ENCODE measurements at regions not wholly inside any gene's neighbourhood (a gene's known extent, or its start where the extent isn't known, plus 50 kb on each side); places are given as distances from the start of the nearest gene placed in this dataset.

GRCh38 chr20:50400705-50401586, 109.2 kb upstream of the PTPN1 start:
- no peak overlapping the region for H3K27ac Mint-ChIP-seq
- no peaks in the 10 kb centered on the region for H3K9me3 Mint-ChIP-seq
- peaks cover 4% of the 10 kb centered on the region for H3K4me1 Mint-ChIP-seq (ENCODE audit: low read depth)
- H3K36me3 Mint-ChIP-seq (ENCODE audit: low read depth), result no peaks in the 10 kb centered on the region
- H3K27me3 Mint-ChIP-seq (ENCODE audit: low read depth), result peaks cover 26% of the 10 kb centered on the region
- H3K4me3 Mint-ChIP-seq, result no peak overlapping the region

DNA sequence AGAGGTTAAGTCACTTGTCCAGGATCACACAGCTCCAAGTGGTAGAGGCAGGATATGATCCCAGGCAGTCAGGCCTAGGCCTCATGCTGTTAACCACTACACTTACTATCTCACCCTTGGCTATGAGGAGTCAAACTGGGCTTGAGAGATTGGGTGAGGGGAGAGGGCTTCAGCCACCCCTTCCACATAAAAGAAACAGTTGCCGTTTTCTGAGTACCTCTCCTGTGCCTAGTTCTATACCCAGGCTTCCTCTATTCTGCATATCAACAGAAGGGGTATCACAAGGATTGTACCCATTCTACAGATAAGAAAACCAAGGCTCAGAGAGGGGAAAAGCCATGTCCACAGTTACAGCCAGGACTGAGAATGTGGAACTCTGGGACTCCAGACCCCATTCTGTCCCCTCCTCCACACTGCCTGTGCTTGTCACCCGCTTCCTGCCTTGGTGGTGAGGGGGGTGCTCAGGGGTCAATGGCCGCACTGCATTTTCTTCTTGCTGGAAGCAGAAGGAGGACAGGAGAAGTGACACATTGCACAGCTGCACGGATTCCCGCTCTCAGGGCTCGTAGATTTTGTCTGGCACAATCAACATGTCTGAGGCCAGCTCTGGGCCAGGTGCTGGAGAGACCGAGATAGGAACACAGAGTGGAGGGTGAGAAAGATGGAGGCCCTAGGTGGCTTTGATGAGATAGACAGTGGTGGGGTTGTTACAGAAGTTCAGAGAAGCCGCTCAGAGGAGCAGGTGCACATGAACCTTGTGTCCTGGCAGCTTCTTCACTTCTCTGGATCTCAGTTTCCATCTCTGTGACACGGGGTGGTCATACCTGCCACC, 108.4 kb upstream of the PTPN1 start:
- Mint-ChIP-seq H3K9me3 (no peaks in the 10 kb centered on the region), H3K4me1 (ENCODE audit: low read depth) (peaks cover 4% of the 10 kb centered on the region), H3K27me3 (ENCODE audit: low read depth) (peaks cover 30% of the 10 kb centered on the region), H3K4me3 (no peak overlapping the region), H3K36me3 (ENCODE audit: low read depth) (no peaks in the 10 kb centered on the region), H3K27ac (no peak overlapping the region)

DNA sequence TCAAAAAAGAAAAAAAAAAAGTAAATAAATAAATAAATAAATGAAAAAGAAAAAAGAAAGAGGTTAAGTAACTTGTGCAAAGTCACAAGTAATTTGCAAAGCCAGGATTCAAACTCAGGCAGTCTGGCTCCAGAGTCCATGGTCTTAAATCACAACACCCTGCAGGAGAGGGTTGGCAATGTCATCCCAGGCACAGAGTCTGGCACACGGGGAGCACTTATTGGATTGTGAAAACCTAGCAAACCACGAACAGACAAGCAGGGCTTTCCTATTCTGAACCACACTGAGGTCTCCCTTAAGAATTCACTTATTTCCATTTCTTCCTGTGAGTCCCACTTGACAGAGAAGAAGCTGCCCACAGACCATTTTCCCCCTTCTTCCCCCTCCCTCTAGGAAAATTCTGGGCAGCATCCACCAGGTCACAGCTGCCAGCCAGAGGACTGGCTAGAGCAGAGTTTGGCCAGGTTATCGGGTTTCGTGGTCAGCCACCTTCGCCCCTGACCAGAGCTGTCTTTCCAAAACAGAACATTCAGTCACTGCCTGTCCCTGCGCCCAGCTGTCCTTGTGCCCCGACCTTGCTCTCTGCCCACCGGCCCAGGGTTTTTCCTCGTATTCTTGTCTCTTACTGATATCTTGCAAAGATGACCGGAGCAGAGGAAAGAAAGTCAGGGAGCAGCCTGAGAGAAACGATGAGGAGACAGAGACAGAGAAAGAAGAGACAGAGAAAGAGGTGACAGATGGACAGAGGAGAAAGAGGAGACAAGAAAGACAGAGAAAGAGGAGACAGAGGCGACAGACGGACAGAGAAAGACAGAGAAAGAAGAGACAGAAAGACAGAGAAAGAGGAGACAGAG, 106.4 kb upstream of the PTPN1 start:
- Mint-ChIP-seq H3K27me3 (ENCODE audit: low read depth) (peaks cover 39% of the 10 kb centered on the region), H3K9me3 (no peaks in the 10 kb centered on the region), H3K27ac (no peak overlapping the region), H3K4me1 (ENCODE audit: low read depth) (peaks cover 4% of the 10 kb centered on the region), H3K4me3 (no peak overlapping the region), H3K36me3 (ENCODE audit: low read depth) (no peaks in the 10 kb centered on the region)

- Mint-ChIP-seq H3K27ac (no peak overlapping the region), H3K4me3 (no peak overlapping the region), H3K9me3 (no peaks in the 10 kb centered on the region)
Measured at GRCh38 chr20:50404419-50405234, 105.6 kb upstream of the PTPN1 start.

GRCh38 chr20:50405235-50405914, 104.8 kb upstream of the PTPN1 start:
- Mint-ChIP-seq H3K9me3 (no peaks in the 10 kb centered on the region), H3K36me3 (ENCODE audit: low read depth) (no peaks in the 10 kb centered on the region), H3K4me3 (no peak overlapping the region), H3K27ac (no peak overlapping the region), H3K27me3 (ENCODE audit: low read depth) (peaks cover 42% of the 10 kb centered on the region), H3K4me1 (ENCODE audit: low read depth) (no peaks in the 10 kb centered on the region)

More at GRCh38 chr20:50404419-50405234, 105.6 kb upstream of the PTPN1 start:
- Mint-ChIP-seq H3K27me3 (ENCODE audit: low read depth) (peaks cover 40% of the 10 kb centered on the region), H3K4me1 (ENCODE audit: low read depth) (peaks cover 4% of the 10 kb centered on the region), H3K36me3 (ENCODE audit: low read depth) (no peaks in the 10 kb centered on the region)

- H3K36me3 Mint-ChIP-seq (ENCODE audit: low read depth), result no peaks in the 10 kb centered on the region
- H3K27ac Mint-ChIP-seq, result no peak overlapping the region
- H3K9me3 Mint-ChIP-seq, result no peaks in the 10 kb centered on the region
Measured at GRCh38 chr20:50405915-50406609, 104.1 kb upstream of the PTPN1 start.

GRCh38 chr20:50406610-50407136, 103.5 kb upstream of the PTPN1 start:
- Mint-ChIP-seq H3K36me3 (ENCODE audit: low read depth) (no peaks in the 10 kb centered on the region), H3K9me3 (no peaks in the 10 kb centered on the region), H3K27ac (no peak overlapping the region), H3K4me3 (no peak overlapping the region), H3K27me3 (ENCODE audit: low read depth) (peaks cover 43% of the 10 kb centered on the region), H3K4me1 (ENCODE audit: low read depth) (no peaks in the 10 kb centered on the region)

More at GRCh38 chr20:50405915-50406609, 104.1 kb upstream of the PTPN1 start:
- H3K4me1 Mint-ChIP-seq (ENCODE audit: low read depth), result no peaks in the 10 kb centered on the region
- peaks cover 39% of the 10 kb centered on the region for H3K27me3 Mint-ChIP-seq (ENCODE audit: low read depth)
- no peak overlapping the region for H3K4me3 Mint-ChIP-seq

- no peaks in the 10 kb centered on the region for H3K36me3 Mint-ChIP-seq (ENCODE audit: low read depth)
- H3K9me3 Mint-ChIP-seq, result no peaks in the 10 kb centered on the region
- no peak overlapping the region for H3K4me3 Mint-ChIP-seq
- no peaks in the 10 kb centered on the region for H3K4me1 Mint-ChIP-seq (ENCODE audit: low read depth)
- H3K27me3 Mint-ChIP-seq (ENCODE audit: low read depth), result peaks cover 45% of the 10 kb centered on the region
- H3K27ac Mint-ChIP-seq, result no peak overlapping the region
Measured at GRCh38 chr20:50408526-50409364, 101.4 kb upstream of the PTPN1 start.

GRCh38 chr20:50409495-50409894, 100.7 kb upstream of the PTPN1 start:
- Mint-ChIP-seq H3K4me3 (no peak overlapping the region), H3K36me3 (ENCODE audit: low read depth) (no peaks in the 10 kb centered on the region), H3K27me3 (ENCODE audit: low read depth) (peaks cover 37% of the 10 kb centered on the region), H3K9me3 (no peaks in the 10 kb centered on the region), H3K27ac (no peak overlapping the region), H3K4me1 (ENCODE audit: low read depth) (no peaks in the 10 kb centered on the region)

DNA sequence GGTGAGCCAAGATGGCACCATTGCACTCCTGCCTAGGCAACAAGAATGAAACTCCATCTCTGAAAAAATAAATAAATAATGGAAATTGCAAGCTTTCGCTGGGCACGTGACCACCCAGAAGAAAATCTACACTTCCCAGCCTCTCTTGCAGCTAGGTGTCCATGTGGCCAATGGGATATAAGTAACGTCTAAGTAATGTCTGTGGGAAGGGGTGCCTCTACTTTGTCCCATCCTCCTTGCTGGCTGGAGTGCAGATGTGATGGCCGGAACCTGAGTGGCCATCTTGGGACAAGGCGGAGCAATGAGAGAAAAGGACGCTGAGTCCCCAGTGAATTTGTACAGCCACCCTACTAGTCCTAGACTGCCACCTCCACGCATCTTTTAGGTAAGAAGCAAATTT, 99.8 kb upstream of the PTPN1 start:
- no peak overlapping the region for H3K27ac Mint-ChIP-seq

GRCh38 chr20:50412069-50412468, 98.1 kb upstream of the PTPN1 start:
- Mint-ChIP-seq H3K4me1 (ENCODE audit: low read depth) (no peaks in the 10 kb centered on the region), H3K27ac (no peak overlapping the region)

More for the DNA sequence above, 99.8 kb upstream of the PTPN1 start:
- no peaks in the 10 kb centered on the region for H3K36me3 Mint-ChIP-seq (ENCODE audit: low read depth)
- H3K4me1 Mint-ChIP-seq (ENCODE audit: low read depth), result no peaks in the 10 kb centered on the region
- H3K4me3 Mint-ChIP-seq, result no peak overlapping the region
- no peaks in the 10 kb centered on the region for H3K9me3 Mint-ChIP-seq
- H3K27me3 Mint-ChIP-seq (ENCODE audit: low read depth), result peaks cover 30% of the 10 kb centered on the region

DNA sequence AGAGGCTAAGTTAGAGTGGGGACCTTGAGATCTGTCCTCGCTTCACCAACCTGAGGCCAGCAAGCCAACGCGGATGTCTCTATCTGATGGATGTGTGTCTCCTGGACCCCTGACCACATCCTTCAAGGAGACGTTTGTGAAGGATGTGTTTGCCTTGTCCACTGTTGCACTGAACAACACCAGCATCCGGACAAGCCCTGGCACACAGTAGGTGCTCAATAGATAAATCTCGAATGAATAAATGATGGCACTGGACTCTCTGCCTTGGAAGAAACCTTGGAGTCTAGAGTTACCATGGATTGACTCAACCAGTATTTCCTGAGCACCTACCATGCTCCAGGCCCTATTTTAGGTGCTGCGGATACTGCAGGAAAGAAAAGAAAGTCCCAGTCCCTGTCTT, 97.7 kb upstream of the PTPN1 start:
- H3K27ac Mint-ChIP-seq, result no peak overlapping the region
- H3K9me3 Mint-ChIP-seq, result no peaks in the 10 kb centered on the region
- H3K36me3 Mint-ChIP-seq (ENCODE audit: low read depth), result no peaks in the 10 kb centered on the region
- H3K27me3 Mint-ChIP-seq (ENCODE audit: low read depth), result peaks cover 19% of the 10 kb centered on the region
- no peaks in the 10 kb centered on the region for H3K4me1 Mint-ChIP-seq (ENCODE audit: low read depth)
- no peak overlapping the region for H3K4me3 Mint-ChIP-seq

More at GRCh38 chr20:50412069-50412468, 98.1 kb upstream of the PTPN1 start:
- H3K4me3 Mint-ChIP-seq, result no peak overlapping the region
- no peaks in the 10 kb centered on the region for H3K36me3 Mint-ChIP-seq (ENCODE audit: low read depth)
- peaks cover 23% of the 10 kb centered on the region for H3K27me3 Mint-ChIP-seq (ENCODE audit: low read depth)
- H3K9me3 Mint-ChIP-seq, result no peaks in the 10 kb centered on the region
